ENCODE measurements at regions not wholly inside any gene's neighbourhood (a gene's known extent, or its start where the extent isn't known, plus 50 kb on each side); places are given as distances from the start of the nearest gene placed in this dataset.

DNA sequence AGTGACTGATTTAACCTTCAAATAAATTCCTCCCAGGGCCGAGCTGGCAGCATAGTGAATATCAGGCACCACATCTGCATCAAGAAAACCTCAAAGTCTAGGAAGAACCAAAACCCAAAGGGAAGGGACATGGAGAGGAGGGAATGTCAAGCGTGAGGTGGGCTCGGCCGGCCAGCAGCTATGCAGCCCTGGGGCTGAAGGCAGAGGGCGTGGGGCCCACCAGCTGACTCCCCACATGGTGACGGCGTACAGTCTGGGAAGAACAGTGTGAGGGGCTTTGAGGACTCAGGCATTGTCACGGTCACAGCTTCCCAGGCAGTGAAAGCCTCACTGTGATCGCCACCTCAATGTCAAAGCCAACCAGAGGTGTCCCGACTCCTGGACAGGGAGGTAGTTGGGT is 412.5 kb downstream of the SHANK2 start:
- TF ChIP-seq, protein P1, sequence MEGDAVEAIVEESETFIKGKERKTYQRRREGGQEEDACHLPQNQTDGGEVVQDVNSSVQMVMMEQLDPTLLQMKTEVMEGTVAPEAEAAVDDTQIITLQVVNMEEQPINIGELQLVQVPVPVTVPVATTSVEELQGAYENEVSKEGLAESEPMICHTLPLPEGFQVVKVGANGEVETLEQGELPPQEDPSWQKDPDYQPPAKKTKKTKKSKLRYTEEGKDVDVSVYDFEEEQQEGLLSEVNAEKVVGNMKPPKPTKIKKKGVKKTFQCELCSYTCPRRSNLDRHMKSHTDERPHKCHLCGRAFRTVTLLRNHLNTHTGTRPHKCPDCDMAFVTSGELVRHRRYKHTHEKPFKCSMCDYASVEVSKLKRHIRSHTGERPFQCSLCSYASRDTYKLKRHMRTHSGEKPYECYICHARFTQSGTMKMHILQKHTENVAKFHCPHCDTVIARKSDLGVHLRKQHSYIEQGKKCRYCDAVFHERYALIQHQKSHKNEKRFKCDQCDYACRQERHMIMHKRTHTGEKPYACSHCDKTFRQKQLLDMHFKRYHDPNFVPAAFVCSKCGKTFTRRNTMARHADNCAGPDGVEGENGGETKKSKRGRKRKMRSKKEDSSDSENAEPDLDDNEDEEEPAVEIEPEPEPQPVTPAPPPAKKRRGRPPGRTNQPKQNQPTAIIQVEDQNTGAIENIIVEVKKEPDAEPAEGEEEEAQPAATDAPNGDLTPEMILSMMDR (IDR thresholded peaks at IDR 0.05; ENCODE audit: poor library complexity, severe bottlenecking), result no peak
- TF ChIP-seq, protein P2, sequence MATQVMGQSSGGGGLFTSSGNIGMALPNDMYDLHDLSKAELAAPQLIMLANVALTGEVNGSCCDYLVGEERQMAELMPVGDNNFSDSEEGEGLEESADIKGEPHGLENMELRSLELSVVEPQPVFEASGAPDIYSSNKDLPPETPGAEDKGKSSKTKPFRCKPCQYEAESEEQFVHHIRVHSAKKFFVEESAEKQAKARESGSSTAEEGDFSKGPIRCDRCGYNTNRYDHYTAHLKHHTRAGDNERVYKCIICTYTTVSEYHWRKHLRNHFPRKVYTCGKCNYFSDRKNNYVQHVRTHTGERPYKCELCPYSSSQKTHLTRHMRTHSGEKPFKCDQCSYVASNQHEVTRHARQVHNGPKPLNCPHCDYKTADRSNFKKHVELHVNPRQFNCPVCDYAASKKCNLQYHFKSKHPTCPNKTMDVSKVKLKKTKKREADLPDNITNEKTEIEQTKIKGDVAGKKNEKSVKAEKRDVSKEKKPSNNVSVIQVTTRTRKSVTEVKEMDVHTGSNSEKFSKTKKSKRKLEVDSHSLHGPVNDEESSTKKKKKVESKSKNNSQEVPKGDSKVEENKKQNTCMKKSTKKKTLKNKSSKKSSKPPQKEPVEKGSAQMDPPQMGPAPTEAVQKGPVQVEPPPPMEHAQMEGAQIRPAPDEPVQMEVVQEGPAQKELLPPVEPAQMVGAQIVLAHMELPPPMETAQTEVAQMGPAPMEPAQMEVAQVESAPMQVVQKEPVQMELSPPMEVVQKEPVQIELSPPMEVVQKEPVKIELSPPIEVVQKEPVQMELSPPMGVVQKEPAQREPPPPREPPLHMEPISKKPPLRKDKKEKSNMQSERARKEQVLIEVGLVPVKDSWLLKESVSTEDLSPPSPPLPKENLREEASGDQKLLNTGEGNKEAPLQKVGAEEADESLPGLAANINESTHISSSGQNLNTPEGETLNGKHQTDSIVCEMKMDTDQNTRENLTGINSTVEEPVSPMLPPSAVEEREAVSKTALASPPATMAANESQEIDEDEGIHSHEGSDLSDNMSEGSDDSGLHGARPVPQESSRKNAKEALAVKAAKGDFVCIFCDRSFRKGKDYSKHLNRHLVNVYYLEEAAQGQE (IDR thresholded peaks at IDR 0.05; ENCODE audit: borderline replicate concordance), result no peak
- TF ChIP-seq POLR2AphosphoS5 (IDR thresholded peaks at IDR 0.05) (no peak), TAF1 (IDR thresholded peaks at IDR 0.05; ENCODE audit: low read depth) (no peak), EP300 (conservative IDR thresholded peaks at IDR 0.05; ENCODE audit: poor library complexity, severe bottlenecking) (no peak), EZH2 (IDR thresholded peaks at IDR 0.05; ENCODE audit: borderline replicate concordance, insufficient read depth, low read length, poor library complexity, severe bottlenecking) (no peak), MXI1 (conservative IDR thresholded peaks at IDR 0.05; ENCODE audit: poor library complexity, severe bottlenecking) (no peak), RAD21 (conservative IDR thresholded peaks at IDR 0.05) (no peak), SMC3 (conservative IDR thresholded peaks at IDR 0.05; ENCODE audit: poor library complexity) (no peak)
